DMS79 treated with DMSO at 0.1 percent for 48 hours (cell line): ENCODE measurements at regions not wholly inside any gene's neighbourhood (a gene's known extent, or its start where the extent isn't known, plus 50 kb on each side); places are given as distances from the start of the nearest gene placed in this dataset.

ENCODE experiments used
- DNase-seq: peaks from one replicate; lab custom pipeline; 2025; lab: John Stamatoyannopoulos, UW

DNA sequence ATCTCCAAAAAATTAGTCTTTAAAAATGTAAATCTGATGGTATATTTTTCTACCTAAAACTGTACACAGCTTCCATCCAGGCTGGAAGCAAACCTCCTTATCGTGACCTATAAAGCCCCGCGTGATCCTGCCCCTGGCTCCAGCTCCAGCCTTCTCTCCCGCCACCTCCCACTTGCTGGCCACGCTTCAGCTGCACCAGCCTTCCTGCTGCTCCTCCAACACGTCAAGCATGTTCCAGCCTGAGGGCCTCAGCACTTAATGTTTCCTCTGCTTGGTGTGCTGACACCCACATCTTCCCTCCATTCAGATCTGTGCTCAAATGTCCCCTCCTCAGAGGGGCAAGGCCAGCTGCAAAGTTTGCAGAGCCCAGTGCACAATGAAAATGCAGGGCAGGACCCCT is 123.5 kb upstream of the MAGI3 start:
- DNase-seq: peak; percentile 84

DNA sequence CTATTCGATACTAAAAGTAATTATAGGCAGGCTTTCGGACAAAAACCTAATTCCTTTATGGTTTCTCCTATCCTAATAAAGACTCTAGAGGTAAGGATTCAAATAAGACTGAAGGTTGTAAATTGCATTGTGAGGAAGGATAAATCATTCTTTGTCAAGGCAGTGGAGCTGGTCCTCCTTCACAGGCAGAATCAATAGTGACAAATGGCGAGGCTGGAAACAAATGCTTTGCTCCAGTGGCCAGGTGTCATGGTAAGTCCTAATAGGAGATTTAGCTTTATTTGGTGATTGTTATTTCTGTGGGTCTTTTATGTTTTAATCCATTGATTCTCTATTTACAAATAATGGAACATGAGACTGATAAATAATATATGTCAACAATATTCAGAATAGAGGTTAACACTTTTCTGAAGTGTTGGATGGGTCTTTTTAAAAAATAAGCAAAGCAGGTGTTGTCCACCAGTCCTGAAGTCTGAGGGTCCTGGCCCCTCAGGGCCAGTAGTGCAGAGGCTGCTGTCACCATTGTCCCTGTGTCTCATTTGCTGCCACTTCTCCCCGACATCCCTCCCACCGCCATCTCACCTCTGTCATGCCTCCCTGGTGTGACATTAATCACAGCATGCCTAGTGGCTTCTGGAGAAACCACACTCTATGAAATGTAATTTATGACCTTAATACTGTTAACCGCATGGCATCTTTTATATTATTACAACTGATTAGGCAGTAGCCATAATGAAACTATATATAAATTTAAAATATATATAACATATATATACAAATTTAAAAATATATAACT is 120.9 kb upstream of the MAGI3 start:
- no peak for DNase-seq

DNA sequence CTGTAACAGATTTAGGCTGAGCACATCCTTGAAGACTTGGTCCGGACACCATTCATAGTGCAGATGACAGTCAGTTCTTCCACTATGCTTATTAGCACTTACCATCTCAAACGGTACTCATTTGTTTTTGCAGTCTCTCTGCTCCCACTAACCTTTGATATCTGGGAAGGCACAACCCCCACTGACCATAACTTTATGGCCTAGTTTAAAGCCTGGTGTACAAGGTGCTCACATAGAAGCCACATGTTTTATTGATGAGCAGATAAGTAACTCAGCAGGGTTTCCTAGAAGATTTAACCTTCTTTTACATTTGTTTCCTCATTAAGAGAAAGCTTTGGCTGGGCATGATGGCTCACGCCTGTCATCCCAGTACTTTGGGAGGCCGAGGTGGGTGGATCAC is 119.3 kb upstream of the MAGI3 start:
- no peak for DNase-seq

DNA sequence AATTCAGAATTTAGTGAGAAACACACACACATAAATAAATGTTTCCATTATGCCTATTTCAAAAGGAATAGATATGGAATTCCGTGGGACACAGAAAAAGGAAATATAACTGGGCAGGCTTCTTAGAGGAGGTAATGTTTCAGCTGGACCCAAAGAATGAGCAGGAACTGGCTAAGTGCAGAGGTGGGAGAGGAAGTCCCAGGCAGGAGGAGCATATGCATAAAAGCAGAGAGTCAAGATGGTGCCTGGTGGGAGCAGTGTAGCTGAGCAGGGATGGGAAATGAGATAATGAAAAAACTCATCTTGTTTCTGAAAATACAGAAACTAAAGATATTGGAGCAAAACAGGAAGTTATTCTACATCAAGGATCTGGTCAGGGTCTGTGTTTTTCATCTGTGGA is 115.2 kb upstream of the MAGI3 start:
- no peak for DNase-seq

DNA sequence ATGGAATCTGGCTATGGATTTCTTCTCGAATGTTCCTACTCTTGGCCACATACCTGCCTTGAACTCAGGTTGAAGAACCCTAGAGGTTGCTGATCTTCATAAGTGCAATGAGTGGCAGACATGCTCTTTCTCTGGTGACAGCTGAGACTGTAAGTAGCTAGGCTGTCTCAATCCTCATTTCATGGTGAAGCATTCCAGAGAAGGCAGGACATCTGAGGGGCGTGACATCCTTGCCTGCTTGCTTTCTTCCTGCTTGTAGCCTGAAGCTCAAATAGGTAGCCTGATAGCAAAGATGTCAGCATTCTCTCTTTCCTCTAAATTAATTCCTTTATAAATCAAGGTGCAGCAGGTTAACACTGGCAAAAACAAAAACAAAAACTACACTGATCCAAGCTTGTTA is 114.6 kb upstream of the MAGI3 start:
- no peak for DNase-seq

DNA sequence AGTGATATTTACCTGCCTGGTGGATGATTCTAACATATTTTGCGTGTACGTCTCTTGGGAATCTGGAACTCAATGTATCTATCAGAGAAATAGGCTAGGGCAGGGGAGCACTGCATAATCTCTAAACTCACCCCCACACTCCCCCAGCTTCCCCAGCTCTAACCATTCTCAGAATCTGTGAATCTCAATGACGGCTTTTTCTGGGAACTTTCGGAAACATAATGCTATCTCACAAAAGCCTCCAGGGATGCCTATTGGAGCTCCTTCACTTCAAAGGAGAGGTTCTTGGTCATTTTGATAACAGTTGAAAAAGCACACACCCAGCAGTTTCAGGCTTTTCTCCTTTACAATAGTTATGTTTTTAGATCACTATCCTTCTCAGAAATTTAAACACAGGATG is 113.8 kb upstream of the MAGI3 start:
- DNase-seq: no peak

DNA sequence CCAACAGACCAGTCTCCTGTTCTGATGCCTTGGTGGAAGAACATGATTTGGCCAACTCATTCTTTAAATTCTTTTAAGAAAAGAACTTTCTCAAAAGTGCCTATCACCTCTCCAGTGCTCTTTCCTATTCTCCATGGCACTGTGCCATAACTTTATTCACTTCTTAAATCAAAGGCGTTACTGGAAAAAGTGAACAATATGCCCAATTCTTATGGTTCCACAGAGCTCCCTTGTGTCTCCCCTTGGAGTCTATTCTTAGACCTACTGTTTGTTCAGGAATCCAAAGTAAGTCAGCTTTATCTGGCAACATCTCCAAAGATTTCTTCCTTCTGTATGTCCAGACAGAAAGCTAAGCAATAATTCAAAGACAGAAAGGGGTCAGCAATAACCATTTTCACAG is 111.9 kb upstream of the MAGI3 start:
- DNase-seq: no peak

DNA sequence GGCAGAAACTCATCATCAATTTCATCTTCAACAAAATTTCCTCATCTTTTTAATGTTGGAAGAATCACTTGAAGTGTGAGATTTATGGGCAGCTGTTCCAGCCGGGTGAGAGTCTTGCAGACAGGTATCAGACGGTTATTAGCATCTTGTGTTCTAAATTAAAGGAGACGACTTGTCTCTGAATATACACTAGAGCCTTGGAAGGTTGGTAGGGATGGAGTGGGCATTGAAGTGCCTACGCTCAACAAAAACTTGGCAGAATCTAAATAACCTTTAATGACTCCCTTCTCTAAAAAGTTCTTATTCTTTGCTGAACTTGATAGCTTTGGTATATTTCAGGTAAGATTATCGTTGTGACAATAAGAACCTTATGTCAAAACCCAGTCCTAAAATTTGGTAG is 111.5 kb upstream of the MAGI3 start:
- DNase-seq: peak; percentile 78

DNA sequence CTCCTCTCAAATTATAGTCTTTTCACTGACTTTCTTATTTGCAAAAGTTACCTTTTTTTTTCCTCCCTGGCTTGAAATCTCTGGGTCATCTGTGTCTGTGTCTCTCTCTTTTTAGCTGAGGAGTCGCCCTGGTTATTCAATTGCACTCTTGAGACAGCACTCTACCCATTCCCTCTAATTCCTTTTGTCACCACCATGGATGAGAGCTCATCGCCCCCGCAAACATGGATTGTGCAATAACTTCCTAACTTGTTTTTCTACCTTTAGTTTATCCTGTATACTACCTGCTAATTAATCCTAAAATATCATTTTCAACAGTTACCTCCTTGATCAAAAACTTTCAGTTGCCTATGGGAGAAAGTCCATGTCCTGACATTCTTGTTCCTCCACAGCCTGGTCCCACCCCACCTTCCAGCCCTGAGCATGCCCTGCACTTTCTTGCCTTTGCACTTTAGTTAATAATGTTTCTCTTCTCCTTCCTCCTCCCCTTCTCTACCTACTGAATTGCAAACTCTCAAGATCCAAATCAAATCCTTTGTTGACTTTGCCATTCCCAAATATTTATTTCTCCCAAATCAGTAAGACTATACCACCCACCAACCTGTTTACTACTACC is 110.4 kb upstream of the MAGI3 start:
- DNase-seq: no peak

DNA sequence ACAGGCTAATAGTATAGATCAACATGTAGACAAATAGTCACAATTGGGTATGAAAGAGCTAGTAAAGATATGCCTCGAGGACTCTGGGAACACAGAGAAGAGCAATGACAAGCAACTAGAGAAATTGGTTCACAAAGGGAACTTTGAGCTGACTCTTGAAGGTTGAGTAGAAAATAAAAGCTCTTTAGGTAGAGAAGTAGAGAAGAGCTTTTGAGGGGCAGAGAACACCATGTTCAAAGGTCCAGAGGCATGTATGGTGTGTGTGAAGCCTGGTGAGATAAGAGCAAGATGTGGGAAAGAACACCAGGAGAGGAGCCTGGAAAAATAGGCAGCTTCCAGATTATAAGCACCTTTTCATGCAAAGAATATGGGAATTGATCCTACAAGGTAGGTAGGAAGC is 109.7 kb upstream of the MAGI3 start:
- DNase-seq: no peak

DNA sequence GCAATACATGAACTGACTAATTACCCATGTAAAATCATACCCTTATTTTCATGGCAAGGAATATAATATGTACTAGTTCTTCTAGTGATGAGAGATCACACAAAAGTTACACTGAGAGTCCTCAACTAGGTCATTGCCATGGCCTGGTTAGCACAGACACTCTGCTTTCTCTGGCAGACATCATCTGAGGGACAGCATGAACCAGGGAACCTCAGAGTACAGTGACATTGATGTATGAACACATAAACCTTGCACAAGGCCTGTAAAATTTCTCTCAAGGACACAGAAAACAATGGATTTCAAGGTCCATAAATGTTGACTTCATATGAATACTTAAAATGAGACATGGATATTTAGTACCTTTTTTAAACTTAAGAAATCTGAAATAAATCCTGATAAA is 108.8 kb upstream of the MAGI3 start:
- DNase-seq: peak; percentile 79

DNA sequence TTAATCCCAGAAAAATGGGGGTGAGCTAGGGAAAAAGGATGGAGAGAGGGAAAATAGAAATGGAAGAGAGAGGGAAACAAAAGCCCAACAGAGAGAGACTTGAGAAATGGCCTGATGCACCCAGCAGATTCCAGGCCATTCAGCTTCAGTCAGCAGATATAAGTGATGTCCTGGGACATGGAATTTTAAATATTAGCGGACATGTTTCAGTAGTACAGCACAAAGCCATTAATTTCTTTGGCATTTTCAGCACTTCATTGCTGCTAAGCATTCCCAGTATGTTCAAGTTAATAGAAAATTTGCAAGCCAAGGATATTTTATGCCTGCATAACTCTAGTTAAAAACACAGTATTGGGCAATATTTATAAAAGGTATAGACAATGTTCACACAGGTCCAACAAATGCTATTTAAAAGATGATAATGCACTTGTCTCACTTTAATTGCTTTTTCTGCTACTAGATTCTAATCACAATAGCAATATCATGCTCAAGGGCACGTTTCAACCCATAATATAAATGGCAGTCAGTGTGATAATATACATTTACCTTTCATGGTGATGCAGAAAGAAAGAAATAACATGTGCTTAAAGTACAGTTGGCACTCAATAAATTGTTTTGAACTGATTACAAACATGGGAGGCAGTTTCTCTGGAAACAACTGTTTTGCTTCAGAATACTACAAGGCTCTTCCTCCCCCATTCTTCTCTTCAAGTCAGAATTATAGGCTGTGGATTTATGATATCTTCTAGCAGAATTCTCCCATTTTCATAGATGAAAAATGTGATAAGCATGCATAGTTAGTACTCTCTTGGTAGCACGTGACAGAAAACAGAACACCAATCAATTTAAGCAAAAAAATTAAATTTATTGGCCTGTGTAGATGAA is 108.1 kb upstream of the MAGI3 start:
- DNase-seq: no peak

DNA sequence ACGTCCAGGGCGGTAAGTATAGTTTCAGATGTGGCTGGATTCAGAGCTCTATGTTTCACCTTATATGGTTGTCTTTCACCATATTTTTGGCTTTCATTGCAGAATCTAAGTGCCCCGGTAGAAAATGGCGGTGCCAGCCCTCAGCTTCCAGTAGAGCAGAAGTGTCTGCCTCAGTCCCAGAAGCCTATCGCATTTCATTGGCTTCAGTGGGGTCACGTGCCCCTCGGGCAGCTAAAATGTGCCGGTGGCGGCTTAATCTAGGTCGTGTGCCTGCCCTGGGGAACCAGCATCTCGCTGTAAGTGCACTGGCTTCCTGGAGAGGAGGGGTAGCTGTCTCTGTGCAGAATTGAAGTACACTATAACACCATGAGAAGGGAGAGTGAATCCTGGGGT is 107.4 kb upstream of the MAGI3 start:
- no peak for DNase-seq

DNA sequence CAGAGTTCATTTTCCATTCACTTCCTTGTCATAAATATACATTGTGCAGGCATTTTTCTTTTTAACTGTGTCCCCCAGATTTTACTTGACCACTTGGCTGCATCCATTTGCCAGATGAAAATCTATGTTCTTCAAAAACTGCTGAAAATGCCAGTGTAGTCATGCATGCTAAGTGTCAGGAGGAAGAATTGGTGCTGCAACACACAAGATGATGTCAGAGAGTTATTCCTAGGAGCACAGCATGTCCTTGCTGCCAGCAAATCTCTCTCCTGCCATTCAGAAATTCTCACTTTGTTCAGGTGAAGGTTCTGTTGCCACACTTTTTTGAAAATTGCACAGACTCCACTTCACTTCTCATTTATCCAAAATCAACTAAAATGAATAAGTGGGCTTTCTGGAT is 106.4 kb upstream of the MAGI3 start:
- DNase-seq: no peak

DNA sequence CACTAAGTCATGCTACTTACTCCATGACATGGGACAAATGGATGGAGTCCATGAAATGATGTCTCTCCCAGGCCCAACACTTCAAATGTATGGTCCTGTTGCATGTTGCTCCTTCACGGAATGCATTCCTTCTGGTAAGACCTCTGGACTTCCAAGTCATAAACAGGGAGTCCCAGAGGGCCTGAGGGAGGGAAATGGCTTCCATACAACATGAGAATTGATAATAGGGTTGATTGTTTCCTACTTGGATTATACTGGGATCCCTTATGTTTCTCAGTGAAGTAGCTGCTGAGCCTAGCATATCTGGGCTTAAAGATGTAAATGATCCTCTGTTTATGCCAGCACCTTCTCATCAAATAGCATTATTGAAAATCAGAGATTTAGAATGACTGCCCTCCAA is 104.2 kb upstream of the MAGI3 start:
- no peak for DNase-seq

DNA sequence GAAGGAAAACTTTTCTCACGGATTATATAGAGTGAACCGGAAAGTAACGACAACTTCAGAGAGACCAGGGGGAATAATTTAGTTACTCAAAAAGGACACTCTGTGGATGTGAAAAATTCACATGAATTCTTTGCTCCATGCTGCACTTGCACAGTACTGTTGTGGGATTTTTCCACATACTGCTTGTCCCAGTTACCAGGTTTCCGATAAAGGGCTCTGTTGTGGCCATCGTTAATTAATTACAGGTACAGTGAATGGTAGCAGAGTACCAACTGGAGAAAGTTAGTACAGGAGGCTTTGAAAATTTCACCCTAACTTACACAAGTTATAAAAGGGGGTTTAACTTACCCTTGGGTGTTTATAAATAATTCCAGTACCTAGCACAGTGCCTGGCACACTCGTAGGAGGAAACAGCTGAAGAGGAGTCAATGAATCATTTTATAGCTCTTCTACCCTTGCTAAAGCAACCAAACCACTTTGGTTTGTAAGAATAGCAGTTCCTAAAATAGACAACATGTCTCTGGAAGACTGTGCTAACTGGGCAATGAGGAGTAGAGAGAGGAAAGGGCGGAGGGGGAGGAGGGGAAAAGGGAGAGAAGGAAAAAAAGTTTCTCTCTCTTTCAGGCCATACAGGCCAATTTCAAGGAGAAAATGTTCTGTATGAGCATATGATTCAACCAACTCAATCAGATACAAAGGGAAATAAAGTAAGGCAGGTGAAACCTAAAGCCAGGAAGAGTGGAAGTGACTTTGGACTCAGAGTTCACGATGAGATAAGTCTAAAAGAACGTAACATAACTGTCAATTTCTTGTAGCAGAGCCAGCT is 98.3 kb upstream of the MAGI3 start:
- DNase-seq: no peak

DNA sequence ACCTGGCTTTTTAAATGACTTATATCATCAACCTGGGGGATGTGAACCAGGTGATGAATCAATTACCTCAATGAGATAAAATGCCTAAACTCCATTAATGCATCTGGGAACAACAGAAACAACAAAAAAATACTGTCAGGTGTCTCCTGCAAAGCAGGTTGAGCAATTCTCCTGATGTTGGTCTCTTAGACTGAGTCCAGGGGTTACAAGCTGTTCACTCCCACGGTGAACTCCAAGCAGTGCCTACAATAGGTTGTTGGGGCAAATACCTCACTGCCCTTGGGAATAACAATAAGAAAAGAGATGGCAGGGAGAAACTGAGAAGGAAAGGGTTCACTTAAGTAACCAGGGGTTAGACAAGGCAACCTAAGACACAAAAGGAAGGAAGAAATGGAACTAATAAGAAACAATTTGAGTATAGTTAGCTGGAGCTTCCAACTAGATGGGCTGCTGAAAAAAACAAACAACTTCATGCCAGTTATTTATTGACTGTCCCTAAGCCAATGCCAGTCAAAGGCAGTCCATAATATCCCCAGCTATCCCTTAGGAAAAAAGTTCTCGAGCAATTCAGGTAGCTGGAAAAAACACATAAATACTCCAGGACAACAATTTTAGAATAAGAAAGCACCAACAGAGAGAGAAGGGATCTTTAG is 97.6 kb upstream of the MAGI3 start:
- DNase-seq: no peak

DNA sequence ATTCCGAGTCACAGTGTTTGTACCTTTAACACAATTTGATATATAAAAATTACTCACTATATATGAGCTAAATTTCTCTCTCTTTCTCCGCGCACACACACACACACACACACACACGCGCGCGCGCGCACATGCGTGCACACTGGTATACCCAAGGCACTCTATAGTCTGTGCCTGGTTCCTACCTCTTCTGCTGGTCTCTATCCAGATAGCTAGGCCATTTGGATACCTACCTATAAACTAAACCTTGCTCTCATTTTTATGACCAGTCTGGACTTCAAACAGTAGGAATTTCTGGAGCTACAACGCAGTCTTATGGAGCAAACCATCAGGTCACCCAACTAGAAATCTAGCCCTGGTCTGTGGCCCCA is 97.1 kb upstream of the MAGI3 start:
- DNase-seq: no peak

DNA sequence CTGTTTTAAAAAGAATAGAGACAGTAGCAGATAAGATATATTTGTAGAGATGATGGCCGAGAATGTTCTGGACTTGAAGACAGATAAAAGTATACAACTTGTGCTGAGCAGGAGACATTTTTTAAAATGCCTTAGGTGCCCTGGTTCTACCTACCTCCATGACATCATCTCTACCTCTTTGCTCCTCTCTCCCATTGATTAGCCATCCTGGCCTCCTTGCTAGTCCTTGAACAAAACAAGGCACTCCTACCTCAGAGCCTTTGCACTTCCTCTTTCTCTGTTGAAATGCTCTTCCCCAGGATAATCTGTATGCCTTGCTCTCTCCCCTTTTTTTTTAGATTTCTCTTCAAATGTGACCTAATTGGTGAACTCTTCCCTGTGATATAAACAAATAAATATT is 92.6 kb upstream of the MAGI3 start:
- no peak for DNase-seq

DNA sequence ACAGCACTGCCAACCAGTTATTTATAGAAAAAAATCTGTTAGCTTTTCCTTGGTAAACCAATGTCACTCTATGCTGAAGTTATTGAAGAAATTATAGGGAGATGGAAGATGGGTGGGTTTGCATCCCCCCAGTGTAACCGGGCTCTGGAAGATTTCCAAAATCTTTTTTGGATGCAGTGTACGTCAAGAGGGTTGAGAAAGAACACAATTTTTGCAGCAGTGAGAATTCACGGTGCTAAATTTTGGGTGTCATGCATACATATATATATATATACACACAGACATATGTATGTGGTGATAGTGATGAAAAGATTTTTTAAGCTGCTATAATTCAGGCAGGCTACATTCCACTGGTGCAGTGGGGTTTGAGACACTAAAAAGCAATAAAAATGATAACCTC is 91.4 kb upstream of the MAGI3 start:
- no peak for DNase-seq

DNA sequence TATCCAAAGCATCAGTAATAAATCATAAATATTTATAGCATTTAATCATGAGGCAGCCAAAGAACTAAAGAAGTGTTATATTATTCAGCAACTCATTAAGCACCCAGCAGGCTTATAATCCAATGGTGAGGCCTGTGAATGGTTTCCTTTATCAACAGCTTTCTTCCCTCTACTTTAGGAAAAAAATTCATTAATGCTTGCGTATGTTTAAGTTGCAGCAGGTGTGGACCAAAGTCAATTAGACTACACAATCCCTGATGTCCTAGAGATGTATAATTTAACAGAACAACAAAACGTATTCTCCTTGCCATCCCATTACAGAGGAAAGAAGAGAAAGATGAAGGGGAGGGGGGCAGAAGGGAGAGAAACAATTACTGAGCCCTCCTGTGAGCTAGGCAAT is 87.7 kb upstream of the MAGI3 start:
- no peak for DNase-seq

DNA sequence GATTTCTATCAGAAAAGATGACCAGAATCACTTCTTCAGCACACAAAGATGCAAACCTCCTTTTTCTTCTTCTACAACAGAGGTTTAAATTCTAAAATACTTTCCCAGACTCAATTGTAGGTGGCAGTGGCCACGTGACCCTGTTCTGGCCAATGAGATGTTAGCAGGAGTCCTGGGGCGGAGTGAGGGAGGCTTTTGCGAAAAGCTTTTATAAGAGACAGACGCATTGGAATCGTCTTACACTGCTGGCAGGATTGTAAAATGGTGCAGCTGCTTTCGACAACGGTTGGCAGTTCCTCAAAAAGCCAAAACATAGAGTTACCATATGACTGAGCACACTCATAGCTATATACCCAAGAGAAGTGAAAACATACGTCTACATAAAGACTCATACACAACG is 87.0 kb upstream of the MAGI3 start:
- no peak for DNase-seq
